ENCODE measurements at regions not wholly inside any gene's neighbourhood (a gene's known extent, or its start where the extent isn't known, plus 50 kb on each side); places are given as distances from the start of the nearest gene placed in this dataset.
"Not testable (repeated sequence)": the region's sequence is repeated elsewhere in the genome, so short reads cannot be mapped to it uniquely, and the experiment has no call there.

DNA sequence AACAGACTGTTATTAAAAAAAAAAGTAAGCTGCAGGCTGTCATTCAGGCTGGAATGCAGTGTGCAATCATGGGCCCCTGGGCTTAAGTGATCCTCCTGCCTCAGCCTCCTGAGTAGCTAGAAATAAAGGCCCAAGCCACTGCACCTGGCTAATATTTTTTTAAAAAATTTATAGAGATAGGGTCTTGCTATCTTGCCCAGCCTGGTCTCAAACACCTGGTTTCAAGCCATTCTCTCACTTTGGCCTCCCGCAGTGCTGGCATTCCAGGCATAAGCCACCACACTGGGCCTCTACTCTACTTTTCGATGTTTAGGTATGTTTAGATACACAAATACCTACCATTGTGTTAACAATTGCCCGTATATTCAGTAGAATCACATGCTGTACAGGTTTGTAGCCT is 270.4 kb upstream of the PRKCQ start:
- DNase-seq, result no peak

DNA sequence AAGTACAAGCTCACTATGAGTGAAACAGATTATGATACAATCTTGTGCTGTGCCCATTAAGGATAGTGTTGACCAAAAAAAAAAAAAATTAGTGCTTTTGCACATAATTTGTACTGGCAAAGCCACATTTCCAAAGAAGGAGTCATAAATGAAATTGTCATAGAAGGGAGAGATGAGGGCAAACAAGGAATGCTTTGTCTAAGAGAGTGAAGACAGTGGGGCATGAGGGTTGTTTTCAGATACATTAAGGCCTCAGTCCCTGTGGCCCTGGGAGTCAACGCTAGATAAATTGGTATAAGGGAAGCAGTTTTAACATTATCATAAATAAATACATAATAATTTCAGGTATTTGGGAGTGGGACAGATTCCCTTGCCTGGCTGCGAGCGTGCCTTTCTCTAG is 267.5 kb upstream of the PRKCQ start:
- no peak for DNase-seq

DNA sequence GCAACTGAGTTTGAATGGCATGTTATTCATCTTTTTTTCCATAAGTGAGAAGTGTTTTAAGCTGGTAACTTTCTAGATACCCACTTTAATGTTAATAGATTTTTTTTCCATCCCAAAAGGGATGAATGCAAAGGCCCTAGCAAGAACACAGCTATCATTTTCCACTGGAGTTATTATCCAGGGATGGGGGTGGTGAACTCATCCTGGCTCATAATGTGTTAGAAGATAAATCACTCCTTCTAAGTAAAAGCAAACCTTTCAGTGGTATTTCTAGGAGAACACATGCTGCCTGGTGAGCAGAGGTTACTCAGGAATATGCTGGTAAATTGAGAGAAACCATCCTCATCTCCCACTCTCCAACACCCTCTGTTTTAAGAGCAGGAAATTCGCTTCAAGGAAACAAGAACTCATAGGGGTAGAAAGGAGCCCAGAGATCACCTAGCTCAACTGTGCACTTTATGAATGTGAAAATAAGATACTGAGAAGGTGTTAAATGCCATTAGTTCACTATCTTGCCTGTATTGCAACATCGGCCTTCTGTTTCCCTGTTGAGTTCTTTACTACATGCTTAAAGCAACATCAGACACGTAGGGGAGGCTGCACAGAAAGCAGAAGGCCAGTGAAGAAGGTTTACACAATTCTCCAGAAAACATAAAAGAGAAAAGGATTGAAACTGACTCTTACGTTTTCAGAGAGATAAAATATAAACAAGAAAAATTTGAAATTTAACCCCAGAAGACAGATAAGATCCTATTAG is 264.0 kb upstream of the PRKCQ start:
- DNase-seq, result no peak

DNA sequence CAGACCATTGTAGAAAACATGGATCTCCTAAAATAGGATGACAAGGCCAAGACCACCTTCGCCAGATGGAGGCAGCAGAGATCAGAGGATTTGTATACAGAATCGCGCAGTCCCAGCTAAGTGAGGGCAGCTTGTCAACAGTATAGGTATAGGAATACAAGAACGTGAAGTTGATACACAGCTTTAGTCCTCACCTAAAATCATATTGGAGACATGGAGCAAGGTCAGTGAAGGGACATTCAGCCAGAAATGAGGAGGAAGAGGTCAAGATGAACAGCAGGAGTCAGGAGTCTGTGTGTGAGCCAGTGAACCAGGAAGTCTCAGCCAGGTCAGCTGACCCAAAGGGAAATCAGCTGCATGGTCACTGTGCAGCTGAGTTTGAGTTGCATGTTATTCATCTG is 263.4 kb upstream of the PRKCQ start:
- DNase-seq, result no peak

DNA sequence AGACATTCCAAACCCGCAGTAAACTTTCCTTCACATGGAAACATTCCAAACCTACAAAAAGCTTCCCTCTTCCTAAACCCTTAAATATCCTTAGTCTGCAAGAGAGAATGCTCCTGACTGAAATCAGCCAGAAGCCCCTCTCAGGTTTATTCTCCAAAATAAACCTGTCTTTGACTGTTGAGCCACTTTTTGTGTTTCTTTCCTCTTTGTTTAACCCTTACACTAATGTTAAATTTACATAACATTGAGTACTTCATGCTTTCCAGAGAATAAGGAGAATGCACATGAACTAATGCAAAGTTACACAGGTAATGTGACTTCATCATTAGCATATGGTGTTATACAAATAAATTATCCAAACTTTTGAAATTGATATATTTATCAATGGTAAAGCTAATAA is 262.6 kb upstream of the PRKCQ start:
- DNase-seq, result no peak

DNA sequence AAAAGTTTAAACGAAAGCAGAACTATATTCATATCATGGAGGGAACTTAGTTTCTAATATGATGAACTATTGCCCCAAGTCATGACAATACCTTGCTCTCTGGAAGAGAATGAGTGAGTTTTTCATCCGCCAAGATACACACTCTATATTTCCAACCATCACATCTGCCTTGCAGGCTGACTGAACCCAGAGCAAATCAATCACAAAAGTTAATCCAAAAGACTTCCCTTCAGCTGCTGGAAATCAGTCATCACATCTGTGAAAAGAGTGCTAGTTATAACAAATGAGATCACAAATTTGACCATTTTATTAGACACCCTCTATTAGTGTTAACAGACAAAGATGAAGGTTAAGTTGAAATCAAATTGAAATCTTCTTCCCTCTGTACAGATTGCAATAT is 261.7 kb upstream of the PRKCQ start:
- no peak for DNase-seq

DNA sequence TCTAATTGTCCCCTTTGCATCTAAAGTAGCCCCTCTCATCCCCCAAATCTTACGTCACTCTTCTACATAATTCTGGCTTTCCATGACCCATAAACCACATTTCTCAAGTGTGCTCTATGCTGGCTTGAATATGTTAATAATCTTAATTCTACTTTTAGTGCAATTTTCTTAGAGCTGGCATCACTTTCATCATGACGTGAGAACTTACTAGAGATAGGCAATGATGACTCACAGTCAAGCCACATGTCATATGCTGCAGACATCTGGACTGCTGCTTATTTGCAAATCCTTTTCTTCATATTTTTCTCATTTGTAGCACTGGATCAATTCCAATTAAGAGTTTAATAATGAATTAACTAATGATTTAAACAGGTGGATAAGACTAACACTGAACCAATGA is 260.7 kb upstream of the PRKCQ start:
- no peak for DNase-seq

DNA sequence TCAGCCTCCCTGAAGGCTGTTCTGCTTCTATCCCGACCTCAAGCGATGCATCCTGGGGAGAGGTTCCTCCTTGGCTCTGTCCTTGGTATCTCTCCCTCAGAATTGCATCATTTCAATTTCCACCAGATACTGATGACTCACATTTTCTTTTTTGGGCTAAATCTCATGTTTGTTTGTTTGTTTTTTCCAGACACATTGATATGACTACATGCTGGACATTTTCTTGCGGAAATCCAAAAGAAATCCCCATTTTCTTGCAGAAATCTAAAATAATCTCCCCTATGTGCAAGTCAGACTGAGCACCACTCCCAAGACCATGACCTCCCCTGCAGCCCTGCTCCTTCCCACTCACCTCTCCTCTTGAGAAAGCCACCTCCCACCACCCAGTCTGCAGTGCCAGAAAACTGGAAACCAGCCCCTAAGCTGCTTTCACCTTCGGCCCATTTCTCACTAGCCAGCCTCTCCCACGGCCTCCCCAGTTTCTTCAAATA is 260.2 kb upstream of the PRKCQ start:
- DNase-seq, result no peak

DNA sequence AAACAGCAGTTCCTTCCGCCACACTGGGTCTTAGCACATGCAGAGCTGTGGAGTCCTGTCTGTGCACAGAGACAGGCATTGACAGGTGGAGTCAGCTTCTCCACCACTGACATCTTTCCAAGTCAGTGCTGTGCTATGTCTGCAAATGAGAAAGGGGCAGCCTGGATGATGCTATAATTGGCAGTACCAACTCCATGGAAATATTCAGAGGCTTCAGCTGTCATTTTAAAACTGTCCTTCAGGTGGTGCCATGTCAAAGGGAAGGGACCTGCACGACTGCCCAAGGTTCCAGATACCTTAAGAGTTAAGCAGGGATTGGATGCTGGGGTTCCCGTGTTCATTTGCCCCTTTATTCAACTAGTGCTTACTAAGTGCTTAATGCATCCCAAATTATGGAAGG is 258.0 kb upstream of the PRKCQ start:
- DNase-seq, result no peak

DNA sequence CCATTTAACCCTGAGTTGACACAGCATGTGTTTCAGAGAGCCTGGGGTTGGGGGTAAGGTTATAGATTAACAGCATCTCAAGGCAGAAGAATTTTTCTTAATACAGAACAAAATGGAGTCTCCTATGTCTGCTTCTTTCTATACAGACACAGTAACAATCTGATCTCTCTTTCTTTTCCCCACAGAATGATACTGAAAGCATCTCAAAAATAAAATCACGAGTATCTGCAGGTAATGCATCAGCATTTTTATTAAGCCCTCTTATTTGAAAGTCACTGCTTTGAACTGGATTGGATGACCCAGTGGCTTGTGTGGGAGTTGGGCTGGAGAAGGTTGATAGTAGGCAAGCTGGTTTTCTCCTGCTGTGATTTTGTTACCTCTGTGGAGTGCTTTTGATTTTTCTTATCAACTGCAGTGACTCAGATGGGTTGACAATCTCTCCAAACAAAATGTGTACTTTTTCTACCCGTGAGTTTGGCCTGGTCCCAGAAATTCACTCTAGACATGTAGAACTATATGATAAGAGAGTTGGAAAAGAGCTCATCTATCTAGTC is 253.5 kb upstream of the PRKCQ start:
- DNase-seq, result no peak

DNA sequence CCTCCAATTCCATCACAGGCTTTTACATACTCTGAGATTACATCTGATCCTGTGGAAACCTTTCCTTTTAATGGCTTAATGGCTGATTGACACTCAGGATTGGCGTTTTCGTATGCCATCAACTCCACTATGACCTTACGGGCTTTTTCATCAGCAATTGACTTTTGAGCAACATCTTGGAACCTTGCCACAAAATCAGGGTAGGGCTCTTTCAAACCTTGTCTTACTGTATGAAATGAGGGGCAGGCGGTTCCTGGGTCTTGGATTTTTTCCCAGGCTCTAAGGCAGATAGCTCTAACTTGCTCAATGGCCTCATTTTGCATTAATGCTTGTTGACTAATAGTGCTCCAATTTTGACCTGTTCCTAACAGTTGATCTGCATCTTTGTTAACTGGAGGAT is 250.9 kb upstream of the PRKCQ start:
- DNase-seq, result not testable (repeated sequence)

DNA sequence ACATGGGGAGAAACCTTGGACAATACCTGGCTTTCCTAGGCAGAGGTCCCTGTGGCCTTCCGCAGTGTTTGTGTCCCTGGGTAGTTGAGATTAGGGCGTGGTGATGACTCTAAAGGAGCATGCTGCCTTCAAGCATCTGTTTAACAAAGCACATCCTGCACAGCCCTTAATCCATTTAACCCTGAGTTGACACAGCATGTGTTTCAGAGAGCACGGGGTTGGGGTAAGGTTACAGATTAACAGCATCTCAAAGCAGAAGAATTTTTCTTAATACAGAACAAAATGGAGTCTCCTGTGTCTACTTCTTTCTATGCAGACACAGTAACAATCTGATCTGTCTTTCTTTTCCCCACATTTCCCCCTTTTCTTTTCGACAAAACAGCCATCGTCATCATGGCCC is 244.7 kb upstream of the PRKCQ start:
- not testable (repeated sequence) for DNase-seq

DNA sequence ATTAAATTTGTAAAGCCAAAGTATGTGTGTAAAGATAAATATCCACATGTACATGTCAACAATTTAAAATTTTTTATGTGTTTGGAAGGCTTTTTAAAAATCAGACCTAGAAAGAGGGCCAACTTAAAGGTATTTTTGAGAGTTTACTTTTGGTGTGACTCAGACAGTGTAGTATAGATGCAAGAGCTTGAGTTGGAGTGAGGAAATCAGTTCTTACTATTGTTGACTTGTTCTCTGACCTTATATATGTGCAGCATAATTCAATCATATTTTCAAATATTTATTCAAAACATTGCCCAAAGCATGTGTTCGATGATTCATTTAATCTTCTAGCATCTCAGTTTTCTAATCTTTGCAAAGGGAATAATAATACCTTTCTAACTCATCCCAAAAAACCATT is 243.7 kb upstream of the PRKCQ start:
- no peak for DNase-seq

DNA sequence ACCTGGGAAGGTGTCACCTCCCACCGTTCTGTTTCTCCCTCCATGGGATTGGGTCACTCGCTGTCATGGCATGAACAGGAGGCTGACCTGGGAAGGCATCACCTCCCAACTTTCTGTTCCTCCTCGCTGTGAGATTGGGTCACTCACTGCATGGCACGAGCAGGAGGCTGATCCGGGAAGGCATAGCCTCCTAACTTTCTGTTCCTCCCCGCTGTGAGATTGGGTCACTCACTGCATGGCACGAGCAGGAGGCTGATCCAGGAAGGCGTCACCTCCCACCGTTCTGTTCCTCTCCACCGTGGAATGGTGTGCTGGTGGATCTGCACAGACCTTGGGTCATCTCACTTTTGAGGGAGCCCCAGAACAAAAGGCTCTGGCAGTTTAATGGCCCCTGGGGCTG is 239.2 kb upstream of the PRKCQ start:
- no peak for DNase-seq

DNA sequence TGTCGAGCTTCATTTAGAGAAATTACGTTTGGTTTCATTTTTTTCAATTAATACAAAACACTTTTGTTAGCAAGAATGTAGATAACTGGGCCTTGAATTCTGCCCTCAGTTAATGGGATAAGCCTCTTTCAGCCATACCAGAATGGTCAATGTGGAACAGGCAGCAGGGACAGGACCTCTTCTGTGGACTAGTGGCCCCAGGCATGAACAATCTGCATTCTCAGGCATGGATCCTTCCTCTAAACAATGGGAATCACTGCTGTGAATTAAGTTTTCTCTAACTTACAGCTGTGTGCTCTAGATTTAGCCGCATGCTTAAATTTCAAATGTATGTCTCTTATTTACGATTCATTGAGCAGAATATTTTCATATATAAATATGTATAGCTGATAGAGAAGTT is 237.7 kb upstream of the PRKCQ start:
- no peak for DNase-seq

DNA sequence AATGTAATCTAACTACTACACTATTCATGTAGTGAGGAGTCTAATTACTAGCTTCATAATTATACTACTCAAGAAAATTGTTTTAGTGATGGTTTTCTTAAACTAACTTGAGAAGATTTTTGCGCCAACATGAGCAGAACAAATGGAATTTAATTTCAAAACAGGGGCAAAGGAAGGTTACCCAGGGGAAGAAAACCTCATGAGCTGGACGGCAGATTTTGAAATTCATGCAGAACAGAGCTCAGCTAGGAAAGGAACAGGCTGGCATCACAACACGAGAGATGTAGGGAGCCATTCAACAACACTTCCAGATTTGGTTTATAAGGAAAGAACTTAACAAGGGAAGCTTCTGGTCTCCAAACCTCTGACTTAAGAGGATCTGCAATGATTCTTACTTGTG is 235.3 kb upstream of the PRKCQ start:
- no peak for DNase-seq

DNA sequence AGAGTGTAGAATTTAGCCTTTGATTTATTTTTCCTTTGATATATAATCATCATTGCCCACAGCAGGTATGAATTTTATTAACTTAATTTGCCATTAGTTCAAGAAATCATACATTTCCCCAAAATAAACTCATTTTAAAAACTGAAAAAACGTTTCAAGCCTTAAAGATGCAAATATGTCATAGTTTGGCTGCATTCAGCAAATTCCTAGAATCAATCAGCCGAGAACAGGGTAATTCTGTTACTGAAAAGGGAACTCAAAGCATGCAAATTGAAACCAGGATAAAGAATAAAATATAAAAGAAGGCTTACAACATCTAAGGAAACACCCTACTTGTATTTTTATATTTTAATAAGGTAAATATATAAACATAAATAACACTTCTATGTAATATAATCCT is 233.8 kb upstream of the PRKCQ start:
- no peak for DNase-seq

DNA sequence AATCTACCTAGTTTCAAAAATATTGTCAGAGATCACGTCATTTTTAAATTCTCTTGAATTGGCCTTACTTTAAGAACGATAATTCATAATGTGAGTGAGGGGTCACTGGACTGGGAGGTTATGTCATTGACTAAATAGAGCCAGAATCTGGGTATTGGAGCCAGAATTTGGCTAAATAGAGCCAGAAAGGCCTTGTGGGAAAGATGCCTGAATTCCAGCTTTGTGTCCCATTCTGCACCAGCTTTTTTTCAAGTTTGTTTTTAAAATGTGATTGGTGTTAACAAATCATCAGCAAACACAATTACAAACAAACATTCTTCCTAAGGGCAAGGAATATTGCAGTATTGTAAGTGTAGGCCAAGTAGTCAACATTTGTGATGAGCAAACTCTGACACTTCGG is 233.2 kb upstream of the PRKCQ start:
- DNase-seq, result no peak

DNA sequence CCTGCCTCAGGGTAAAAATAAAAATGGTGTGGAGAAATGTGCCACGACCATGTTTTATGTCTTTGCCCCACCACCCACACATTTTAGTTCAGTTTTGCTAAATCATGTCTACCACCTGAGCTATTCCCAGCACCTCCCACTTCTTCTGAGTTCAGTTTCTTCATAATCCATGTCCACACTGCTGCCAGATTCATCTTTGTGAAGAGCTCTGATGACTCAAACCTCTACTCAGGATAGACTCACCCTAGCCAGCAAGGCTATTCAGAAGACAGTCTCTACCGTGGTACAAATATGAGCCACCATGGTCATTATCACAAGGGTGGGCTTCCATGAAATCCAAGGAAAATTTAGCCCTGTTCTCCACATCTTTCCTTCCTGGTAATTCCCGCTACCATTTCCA is 231.1 kb upstream of the PRKCQ start:
- no peak for DNase-seq

DNA sequence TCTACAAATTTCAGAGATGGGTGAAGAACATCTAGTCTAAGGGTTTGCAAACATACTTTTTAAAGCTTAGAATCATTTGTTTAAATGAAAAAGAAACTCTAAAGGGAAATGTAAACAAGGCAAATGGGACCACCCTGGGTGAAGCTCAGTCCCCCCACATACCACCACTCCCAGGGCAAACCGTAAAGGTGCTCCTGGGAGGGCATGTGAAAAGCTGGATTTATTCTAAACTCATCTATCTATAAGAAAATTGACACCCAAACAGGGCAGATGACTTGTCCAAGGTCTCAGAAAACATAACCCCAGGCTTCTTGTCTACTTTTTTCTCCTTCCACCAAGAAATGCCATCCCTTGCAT is 223.3 kb upstream of the PRKCQ start:
- DNase-seq, result no peak

DNA sequence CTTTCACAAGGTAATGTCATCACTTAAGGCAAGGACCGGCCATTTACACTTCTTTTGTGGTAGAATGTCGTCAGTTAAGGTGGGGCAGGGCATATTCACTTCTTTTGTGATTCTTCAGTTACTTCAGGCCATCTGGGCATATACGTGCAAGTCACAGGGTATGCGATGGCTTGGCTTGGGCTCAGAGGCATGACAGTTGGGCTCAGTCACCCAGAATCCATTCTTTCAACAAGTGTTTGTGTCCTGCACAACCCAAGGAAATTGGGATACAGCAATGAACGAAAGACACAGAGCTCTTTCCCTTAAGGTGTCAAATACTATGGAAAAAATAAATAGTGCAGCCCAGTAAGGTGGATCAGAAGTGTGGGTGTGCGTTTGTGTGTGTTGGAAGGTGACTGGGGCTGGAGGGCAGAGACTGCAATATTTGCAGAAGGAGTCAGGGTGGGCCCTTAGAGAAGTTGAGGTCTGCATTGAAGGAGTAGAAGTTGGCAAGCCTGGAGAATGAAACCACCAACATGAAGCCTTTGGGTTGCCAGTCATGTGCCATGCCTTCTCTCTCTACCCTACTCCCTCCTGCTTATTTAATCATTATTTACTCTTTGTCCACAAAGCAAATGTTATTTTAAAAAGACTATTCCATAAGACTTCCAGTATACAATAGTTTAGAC is 222.8 kb upstream of the PRKCQ start:
- no peak for DNase-seq

DNA sequence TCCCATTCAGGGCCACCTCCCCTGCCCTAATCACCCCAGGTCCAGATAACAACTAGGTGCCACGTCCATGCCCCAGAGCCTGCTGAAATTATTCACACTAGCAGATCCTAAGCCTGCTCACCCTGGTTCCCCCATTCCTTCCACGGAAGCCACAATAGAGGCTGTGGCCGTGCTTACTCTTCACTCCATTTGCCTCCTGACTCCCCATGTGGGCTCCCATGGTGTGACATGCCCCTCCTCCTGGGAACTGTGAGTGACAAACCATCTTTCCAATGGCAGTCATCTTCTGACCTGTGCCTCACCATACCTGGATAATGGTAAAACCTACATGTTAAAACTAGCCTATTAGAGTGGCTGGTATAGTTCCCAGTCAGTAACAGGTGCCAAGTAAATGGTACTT is 216.2 kb upstream of the PRKCQ start:
- DNase-seq, result no peak

DNA sequence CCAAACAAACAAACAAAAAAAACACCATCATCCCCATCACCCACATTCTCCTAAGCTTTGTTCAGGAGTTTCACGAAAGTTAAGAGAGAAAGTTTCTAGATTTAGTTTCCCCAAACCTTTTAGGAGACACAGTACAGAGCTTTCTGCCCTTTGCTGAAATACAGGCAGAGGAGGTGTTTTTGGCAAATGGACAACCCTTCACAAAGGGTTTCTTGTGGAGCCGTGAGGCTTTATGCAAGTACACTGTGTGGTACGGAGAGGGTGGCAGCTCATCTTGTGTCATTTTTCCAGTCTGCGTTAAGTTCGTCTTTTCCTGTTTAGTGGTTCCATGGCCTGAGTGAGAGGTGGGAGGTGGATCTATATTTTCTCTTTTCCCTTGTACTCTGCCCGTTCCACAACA is 215.5 kb upstream of the PRKCQ start:
- no peak for DNase-seq

DNA sequence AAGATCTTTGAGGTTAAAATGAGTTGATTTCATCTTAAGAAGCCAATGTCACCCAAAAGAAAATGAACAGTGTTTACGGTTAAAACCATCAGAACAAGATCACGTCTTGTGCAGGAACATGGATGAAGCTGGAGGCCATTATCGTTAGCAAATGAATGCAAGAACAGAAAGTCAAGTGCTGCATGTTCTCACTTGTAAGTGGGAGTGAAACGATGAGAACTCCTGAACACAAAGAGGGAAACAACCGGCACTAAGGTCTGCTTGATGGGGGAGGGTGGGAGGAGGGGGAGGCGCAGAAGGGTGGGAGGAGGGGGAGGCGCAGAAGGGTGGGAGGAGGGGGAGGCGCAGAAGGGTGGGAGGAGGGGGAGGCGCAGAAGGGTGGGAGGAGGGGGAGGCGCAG is 214.8 kb upstream of the PRKCQ start:
- not testable (repeated sequence) for DNase-seq

DNA sequence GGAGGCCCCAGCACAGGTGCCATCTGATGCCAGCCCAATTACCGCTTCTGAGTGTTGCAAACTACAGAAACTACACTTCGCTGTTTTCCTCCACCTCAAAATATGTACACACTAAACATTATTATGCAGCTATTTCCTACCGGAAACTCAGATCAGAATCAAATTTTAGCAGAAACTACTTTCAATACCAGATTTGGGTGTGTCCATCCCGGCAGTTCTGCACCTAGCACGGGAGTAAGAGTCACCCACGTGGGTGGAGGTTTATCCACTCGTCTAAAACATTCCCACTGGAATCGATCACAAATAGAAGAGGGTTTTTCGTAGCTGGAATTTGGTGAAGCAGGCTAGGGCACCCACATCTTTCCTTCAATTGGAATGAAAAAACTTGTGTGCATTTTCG is 214.4 kb upstream of the PRKCQ start:
- DNase-seq, result no peak

Measured in T1000 (cell line).